Spleen (tissue), 11 donors: ENCODE measurements at regions not wholly inside any gene's neighbourhood (a gene's known extent, or its start where the extent isn't known, plus 50 kb on each side); places are given as distances from the start of the nearest gene placed in this dataset.

Experiments
- DNase-seq: peaks from one replicate; pipeline ENCODE4 v3.0.0-alpha.2; 2020
- H3K27ac ChIP-seq, 8 donors: fragments of 200-600 bp; sonication (generic) in 7 of 8; 1 replicate in 4 of 8; 2 replicates in 4 of 8; pipeline versions ENCODE4 v1.5.0 to v1.8.0; 2016 to 2021; ENCODE audit warnings: inconsistent platforms in 4 of 8, mild to moderate bottlenecking in 4 of 8, moderate library complexity in 1 of 8
- H3K27me3 ChIP-seq, 7 donors: fragments of 200-600 bp; sonication (generic) in 6 of 7; replicated peaks in 1 of 7; 1 replicate in 4 of 7; 2 replicates in 3 of 7; pipeline versions ENCODE4 v1.5.0 to v1.8.0; 2016 to 2021; ENCODE audit warnings: inconsistent platforms in 3 of 7, mild to moderate bottlenecking in 1 of 7
- H3K36me3 ChIP-seq, 6 donors: fragments of 200-600 bp; sonication (generic) in 5 of 6; 1 replicate in 4 of 6; 2 replicates in 2 of 6; pipeline versions ENCODE4 v1.5.0 to v1.8.0; 2016 to 2021; ENCODE audit warnings: inconsistent platforms in 2 of 6
- H3K4me1 ChIP-seq, 6 donors: fragments of 200-600 bp; sonication (generic) in 5 of 6; 1 replicate in 3 of 6; 2 replicates in 3 of 6; pipeline versions ENCODE4 v1.5.0 to v1.8.0; 2016 to 2021; ENCODE audit warnings: inconsistent platforms in 3 of 6
- H3K4me3 ChIP-seq, 8 donors: fragments of 200-600 bp; sonication (generic) in 7 of 8; 1 replicate in 4 of 8; 2 replicates in 4 of 8; pipeline versions ENCODE4 v1.5.0 to v1.8.0; 2016 to 2021; ENCODE audit warnings: inconsistent platforms in 4 of 8, mild to moderate bottlenecking in 4 of 8, moderate library complexity in 2 of 8
- H3K9me3 ChIP-seq, 8 donors: fragments of 200-600 bp; sonication (generic) in 7 of 8; 1 replicate in 4 of 8; 2 replicates in 4 of 8; pipeline versions ENCODE4 v1.5.0 to v1.8.0; 2016 to 2021; ENCODE audit warnings: inconsistent platforms in 4 of 8
- POLR2A ChIP-seq, 3 donors: fragments of 450-650 bp; IDR thresholded peaks; one replicate each; pipeline ENCODE4 v1.5.1; 2017; ENCODE audit warnings: antibody characterized with exemption in 3 of 3, mild to moderate bottlenecking in 1 of 3
- POLR2AphosphoS5 ChIP-seq, 3 donors: sonication (generic); formaldehyde crosslinking; IDR thresholded peaks; one replicate each; pipeline ENCODE4 v1.5.1; 2017; ENCODE audit warnings: antibody characterized with exemption in 3 of 3
- WGBS, 5 donors: extraction: QIAGEN DNeasy Blood & Tissue Kit in 3 of 5; methylation state at CpG; one replicate each; pipeline versions ENCODE4 v1.1.5 to v1.1.7; 2013 to 2018; 5-methylcytosine and 5-hydroxymethylcytosine counted together
- intact Hi-C: fragments of 100-400 bp; cut with DNase I; formaldehyde crosslinking; loops from one replicate; pipeline ENCODE4 v1.15.0; 2023; ENCODE audit warnings: low total_unique reads
- TF ChIP-seq, protein P1 (sequence below), 11 experiments: fragments of 200-600 bp in 7 of 11; fragments of 450-650 bp in 4 of 11; sonication (generic) in 4 of 11; IDR thresholded peaks in 8 of 11; conservative IDR thresholded peaks in 3 of 11; 1 replicate in 7 of 11; 2 replicates in 4 of 11; pipeline versions ENCODE4 v1.4.0 to v1.8.0; 2016 to 2021; ENCODE audit warnings: antibody characterized with exemption in 11 of 11, inconsistent platforms in 4 of 11, mild to moderate bottlenecking in 1 of 11
- donor health status: healthy with polysubstance abuse.
- donor health status: DM: no; HTN: no; CAD: no; lungs with moderate emphysema.
- donor health status: DM: no; HTN: no; CAD: no.
- donor health status: Bipolar disorder and iron deficiency.
- donor health status: healthy.
- donor health status: DM: no; HTN: no; CAD: no.
- donor health status: DM: yes; HTN: yes; CAD: no.

GRCh38 chr12:131355361-131356245 is 355.3 kb upstream of the SFSWAP start:
- no peak overlapping the region for H3K4me3 ChIP-seq
- H3K9me3 ChIP-seq = peaks cover 0 to 6% (median 0%) of the 10 kb centered on the region in 8 donors
- no peak for DNase-seq
- intact Hi-C loops = no loop called here
- H3K27me3 ChIP-seq = peaks cover 0 to 32% (median 0%) of the 10 kb centered on the region in 7 donors
- H3K36me3 ChIP-seq = no peaks in the 10 kb centered on the region
- TF ChIP-seq POLR2AphosphoS5 (IDR thresholded peaks at IDR 0.05) (no peak), POLR2A (IDR thresholded peaks at IDR 0.05) (no peak)
- TF ChIP-seq, protein P1, sequence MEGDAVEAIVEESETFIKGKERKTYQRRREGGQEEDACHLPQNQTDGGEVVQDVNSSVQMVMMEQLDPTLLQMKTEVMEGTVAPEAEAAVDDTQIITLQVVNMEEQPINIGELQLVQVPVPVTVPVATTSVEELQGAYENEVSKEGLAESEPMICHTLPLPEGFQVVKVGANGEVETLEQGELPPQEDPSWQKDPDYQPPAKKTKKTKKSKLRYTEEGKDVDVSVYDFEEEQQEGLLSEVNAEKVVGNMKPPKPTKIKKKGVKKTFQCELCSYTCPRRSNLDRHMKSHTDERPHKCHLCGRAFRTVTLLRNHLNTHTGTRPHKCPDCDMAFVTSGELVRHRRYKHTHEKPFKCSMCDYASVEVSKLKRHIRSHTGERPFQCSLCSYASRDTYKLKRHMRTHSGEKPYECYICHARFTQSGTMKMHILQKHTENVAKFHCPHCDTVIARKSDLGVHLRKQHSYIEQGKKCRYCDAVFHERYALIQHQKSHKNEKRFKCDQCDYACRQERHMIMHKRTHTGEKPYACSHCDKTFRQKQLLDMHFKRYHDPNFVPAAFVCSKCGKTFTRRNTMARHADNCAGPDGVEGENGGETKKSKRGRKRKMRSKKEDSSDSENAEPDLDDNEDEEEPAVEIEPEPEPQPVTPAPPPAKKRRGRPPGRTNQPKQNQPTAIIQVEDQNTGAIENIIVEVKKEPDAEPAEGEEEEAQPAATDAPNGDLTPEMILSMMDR (IDR thresholded peaks at IDR 0.05 in 8 of 11, conservative IDR thresholded peaks at IDR 0.05 in 3 of 11) = no peak
- H3K27ac ChIP-seq = no peak overlapping the region
- 86 to 92% (median 88%) methylated on average over 23 to 29 of the region's 29 CpGs for WGBS, 5 donors
- no peaks in the 10 kb centered on the region for H3K4me1 ChIP-seq

- peaks cover 0 to 4% (median 0%) of the 10 kb centered on the region in 8 donors for H3K9me3 ChIP-seq
- H3K27ac ChIP-seq = no peak overlapping the region
- no peaks in the 10 kb centered on the region for H3K36me3 ChIP-seq
- H3K27me3 ChIP-seq = peaks cover 0 to 24% (median 0%) of the 10 kb centered on the region in 7 donors
- DNase-seq = no peak
- H3K4me3 ChIP-seq = no peak overlapping the region
- no peaks in the 10 kb centered on the region for H3K4me1 ChIP-seq
- WGBS, 5 donors = 70 to 88% (median 78%) methylated on average over 18 of the region's 18 CpGs
- TF ChIP-seq POLR2AphosphoS5 (IDR thresholded peaks at IDR 0.05) (no peak), POLR2A (IDR thresholded peaks at IDR 0.05) (no peak)
- TF ChIP-seq, protein P1 (IDR thresholded peaks at IDR 0.05 in 8 of 11, conservative IDR thresholded peaks at IDR 0.05 in 3 of 11) = no peak
- intact Hi-C loops = no loop called here
Observed at GRCh38 chr12:131356485-131357184, 354.3 kb upstream of the SFSWAP start.

DNA sequence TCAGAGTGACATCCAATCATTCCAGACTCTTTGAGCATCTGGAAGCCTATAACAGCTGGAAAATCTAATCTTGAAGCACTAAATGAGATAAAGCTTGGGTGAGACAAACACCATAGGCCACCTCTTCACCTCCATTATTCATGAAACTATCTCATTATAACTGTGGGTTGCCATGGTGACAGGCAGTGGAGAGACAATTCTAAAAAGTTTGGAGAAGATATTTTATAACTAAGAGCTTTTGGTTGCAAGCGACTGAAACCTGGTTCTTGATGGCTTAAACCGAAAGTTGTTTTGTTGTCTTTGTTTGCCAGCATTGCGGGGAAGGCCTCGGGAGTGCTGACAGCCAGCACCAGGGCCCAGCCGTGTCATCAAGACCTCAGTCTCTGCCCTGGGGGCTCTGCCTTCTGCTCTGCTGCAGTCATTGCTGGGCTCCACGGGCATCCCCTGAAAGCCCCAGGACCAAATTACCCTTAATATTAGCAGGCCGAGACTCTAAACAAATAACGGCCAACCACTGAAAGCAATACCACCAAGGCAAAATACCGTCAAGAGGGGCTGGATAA is 353.6 kb upstream of the SFSWAP start:
- Histone ChIP-seq H3K4me3 (no peak overlapping the region), H3K36me3 (no peaks in the 10 kb centered on the region), H3K27me3 (peaks cover 0 to 23% (median 0%) of the 10 kb centered on the region in 7 donors), H3K9me3 (no peaks in the 10 kb centered on the region), H3K4me1 (no peaks in the 10 kb centered on the region), H3K27ac (no peak overlapping the region)
- TF ChIP-seq POLR2A (IDR thresholded peaks at IDR 0.05) = no peak
- TF ChIP-seq POLR2AphosphoS5 (IDR thresholded peaks at IDR 0.05) = no peak
- TF ChIP-seq, protein P1 (IDR thresholded peaks at IDR 0.05 in 8 of 11, conservative IDR thresholded peaks at IDR 0.05 in 3 of 11) = no peak
- intact Hi-C loops = no loop called here
- DNase-seq = no peak
- WGBS, 5 donors = 82 to 91% (median 85%) methylated on average over 9 of the region's 9 CpGs
